Liver (tissue), 8 donors: ENCODE measurements at regions not wholly inside any gene's neighbourhood (a gene's known extent, or its start where the extent isn't known, plus 50 kb on each side); places are given as distances from the start of the nearest gene placed in this dataset.

Experiments used
- DNase-seq: peaks from one replicate; pipeline ENCODE4 v3.0.0-alpha.2; 2017; ENCODE audit warnings: low spot score
- H3K27ac ChIP-seq, 2 donors: one replicate each; pipeline ENCODE4 v1.7.0; 2013; ENCODE audit warnings: inconsistent platforms in 2 of 2, low read length in 2 of 2, control low read depth in 1 of 2, low read depth in 1 of 2, mild to moderate bottlenecking in 1 of 2
- H3K27me3 ChIP-seq, 4 donors: one replicate each; pipeline versions ENCODE4 v1.6.1 to v1.7.0; 2013; ENCODE audit warnings: low read length in 3 of 4, inconsistent platforms in 1 of 4, mild to moderate bottlenecking in 1 of 4, moderate library complexity in 1 of 4; ENCODE audit not compliant: control insufficient read depth in 4 of 4, insufficient read depth in 4 of 4
- H3K36me3 ChIP-seq, 4 donors: one replicate each; pipeline versions ENCODE4 v1.6.1 to v1.7.0; 2013; ENCODE audit warnings: low read length in 3 of 4, mild to moderate bottlenecking in 3 of 4, low read depth in 1 of 4, moderate library complexity in 1 of 4; ENCODE audit not compliant: control insufficient read depth in 4 of 4, insufficient read depth in 3 of 4
- H3K4me1 ChIP-seq, 4 donors: one replicate each; pipeline versions ENCODE4 v1.6.1 to v1.7.0; 2013; ENCODE audit warnings: low read length in 3 of 4, mild to moderate bottlenecking in 3 of 4, moderate library complexity in 1 of 4; ENCODE audit not compliant: control insufficient read depth in 4 of 4, insufficient read depth in 4 of 4
- H3K4me3 ChIP-seq, 3 donors: one replicate each; pipeline versions ENCODE4 v1.6.1 to v1.7.0; 2013; ENCODE audit warnings: low read length in 3 of 3, control low read depth in 1 of 3, low read depth in 1 of 3, mild to moderate bottlenecking in 1 of 3
- H3K9ac ChIP-seq, 2 donors: one replicate each; pipeline ENCODE4 v1.7.0; 2013; ENCODE audit warnings: low read length in 2 of 2, mild to moderate bottlenecking in 2 of 2, moderate library complexity in 2 of 2, control low read depth in 1 of 2, low read depth in 1 of 2
- H3K9me3 ChIP-seq, 4 donors: one replicate each; pipeline versions ENCODE4 v1.6.1 to v1.7.0; 2013; ENCODE audit warnings: low read length in 3 of 4; ENCODE audit not compliant: control insufficient read depth in 4 of 4
- EGR1 ChIP-seq, 2 donors: IDR thresholded peaks; 2 replicates each; pipeline ENCODE4 v1.6.1; 2016 to 2018; ENCODE audit warnings: antibody characterized with exemption in 2 of 2, low read depth in 2 of 2
- FOXA1 ChIP-seq: IDR thresholded peaks from 2 replicates; pipeline ENCODE4 v1.6.1; 2016; ENCODE audit warnings: antibody characterized with exemption
- FOXA2 ChIP-seq: IDR thresholded peaks from 2 replicates; pipeline ENCODE4 v1.6.1; 2016; ENCODE audit warnings: antibody characterized with exemption
- GABPA ChIP-seq, 2 donors: IDR thresholded peaks in 1 of 2; conservative IDR thresholded peaks in 1 of 2; 2 replicates each; pipeline ENCODE4 v1.6.1; 2016; ENCODE audit warnings: antibody characterized with exemption in 2 of 2, mild to moderate bottlenecking in 1 of 2, moderate library complexity in 1 of 2
- HNF4A ChIP-seq, 2 donors: conservative IDR thresholded peaks; 2 replicates each; pipeline ENCODE4 v1.6.1; 2016; ENCODE audit warnings: antibody characterized with exemption in 2 of 2, mild to moderate bottlenecking in 2 of 2
- HNF4G ChIP-seq: IDR thresholded peaks from 2 replicates; pipeline ENCODE4 v1.6.1; 2016; ENCODE audit warnings: antibody characterized with exemption
- JUND ChIP-seq, 2 donors: IDR thresholded peaks; 2 replicates each; pipeline ENCODE4 v1.6.1; 2016; ENCODE audit warnings: antibody characterized with exemption in 2 of 2
- NR2F2 ChIP-seq: IDR thresholded peaks from 2 replicates; pipeline ENCODE4 v1.6.1; 2016; ENCODE audit warnings: antibody characterized with exemption
- RAD21 ChIP-seq, 2 donors: IDR thresholded peaks; 2 replicates each; pipeline ENCODE4 v1.6.1; 2016; ENCODE audit warnings: antibody characterized with exemption in 2 of 2, mild to moderate bottlenecking in 2 of 2
- RXRA ChIP-seq, 2 donors: IDR thresholded peaks; 2 replicates each; pipeline ENCODE4 v1.6.1; 2017 to 2018; ENCODE audit warnings: antibody characterized with exemption in 2 of 2, mild to moderate bottlenecking in 1 of 2
- SP1 ChIP-seq: IDR thresholded peaks from 2 replicates; pipeline ENCODE4 v1.6.1; 2018; ENCODE audit warnings: antibody characterized with exemption, mild to moderate bottlenecking
- TAF1 ChIP-seq: conservative IDR thresholded peaks from 2 replicates; pipeline ENCODE4 v1.6.1; 2016; ENCODE audit warnings: antibody characterized with exemption, mild to moderate bottlenecking
- WGBS: extraction: QIAGEN DNeasy Blood & Tissue Kit; methylation state at CpG from one replicate; pipeline ENCODE4 v1.1.7; 2013; 5-methylcytosine and 5-hydroxymethylcytosine counted together
- TF ChIP-seq, protein P1 (sequence below): IDR thresholded peaks from 2 replicates; pipeline ENCODE4 v1.6.1; 2016; ENCODE audit warnings: antibody characterized with exemption
- TF ChIP-seq, protein P2 (sequence below): IDR thresholded peaks from 2 replicates; pipeline ENCODE4 v1.6.1; 2016; ENCODE audit warnings: antibody characterized with exemption, mild to moderate bottlenecking
- TF ChIP-seq, protein P3 (sequence below): IDR thresholded peaks from 2 replicates; pipeline ENCODE4 v1.6.1; 2016; ENCODE audit warnings: antibody characterized with exemption
- TF ChIP-seq, protein P4 (sequence below): IDR thresholded peaks from 2 replicates; pipeline ENCODE4 v1.6.1; 2016; ENCODE audit warnings: antibody characterized with exemption
- TF ChIP-seq, protein P5 (sequence below): fragments of 150-350 bp; IDR thresholded peaks from 2 replicates; pipeline ENCODE4 v1.5.1; 2017; ENCODE audit warnings: improper control_type of control experiment, low read depth, low read length; ENCODE audit not compliant: missing input control
- donor health status: healthy.
- donor health status: healthy.
- donor health status: healthy.
- donor health status: healthy.
- donor health status: healthy.

DNA sequence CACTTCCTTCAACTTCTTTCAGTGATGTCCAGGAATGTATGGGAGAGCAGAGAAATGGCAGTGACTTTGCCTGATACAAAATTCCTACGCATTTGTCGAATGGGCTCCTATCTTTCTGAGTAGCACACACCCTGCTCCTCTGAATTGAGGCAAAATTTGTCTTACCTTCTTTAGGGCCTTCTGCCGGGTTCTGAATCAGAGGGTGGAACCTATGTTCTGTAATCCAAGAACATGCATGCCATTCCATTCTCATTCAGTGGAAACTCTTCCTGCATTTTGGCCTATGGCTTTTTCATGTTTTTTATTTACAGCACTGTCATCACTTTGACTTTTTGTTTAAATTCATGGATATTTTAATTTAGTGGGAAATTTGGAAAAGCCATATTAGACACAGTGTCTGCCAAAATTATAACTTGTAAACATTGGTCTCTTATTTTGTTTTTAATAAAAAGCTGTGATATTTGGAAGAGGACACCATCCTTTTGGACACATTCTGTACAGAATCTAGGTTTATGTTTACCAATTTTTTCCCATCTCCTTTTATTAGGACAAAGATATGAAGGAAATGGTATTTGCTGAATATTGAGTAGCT is 402.2 kb upstream of the FAR2 start:
- Histone ChIP-seq H3K36me3 (no peaks in the 10 kb centered on the region), H3K4me1 (no peaks in the 10 kb centered on the region), H3K9ac (no peak overlapping the region), H3K9me3 (no peaks in the 10 kb centered on the region), H3K4me3 (no peak overlapping the region), H3K27me3 (no peaks in the 10 kb centered on the region), H3K27ac (no peak overlapping the region)
- no peak for TF ChIP-seq RAD21 (IDR thresholded peaks at IDR 0.05)
- TF ChIP-seq, protein P1, sequence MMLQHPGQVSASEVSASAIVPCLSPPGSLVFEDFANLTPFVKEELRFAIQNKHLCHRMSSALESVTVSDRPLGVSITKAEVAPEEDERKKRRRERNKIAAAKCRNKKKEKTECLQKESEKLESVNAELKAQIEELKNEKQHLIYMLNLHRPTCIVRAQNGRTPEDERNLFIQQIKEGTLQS: no peak
- TF ChIP-seq, protein P2, sequence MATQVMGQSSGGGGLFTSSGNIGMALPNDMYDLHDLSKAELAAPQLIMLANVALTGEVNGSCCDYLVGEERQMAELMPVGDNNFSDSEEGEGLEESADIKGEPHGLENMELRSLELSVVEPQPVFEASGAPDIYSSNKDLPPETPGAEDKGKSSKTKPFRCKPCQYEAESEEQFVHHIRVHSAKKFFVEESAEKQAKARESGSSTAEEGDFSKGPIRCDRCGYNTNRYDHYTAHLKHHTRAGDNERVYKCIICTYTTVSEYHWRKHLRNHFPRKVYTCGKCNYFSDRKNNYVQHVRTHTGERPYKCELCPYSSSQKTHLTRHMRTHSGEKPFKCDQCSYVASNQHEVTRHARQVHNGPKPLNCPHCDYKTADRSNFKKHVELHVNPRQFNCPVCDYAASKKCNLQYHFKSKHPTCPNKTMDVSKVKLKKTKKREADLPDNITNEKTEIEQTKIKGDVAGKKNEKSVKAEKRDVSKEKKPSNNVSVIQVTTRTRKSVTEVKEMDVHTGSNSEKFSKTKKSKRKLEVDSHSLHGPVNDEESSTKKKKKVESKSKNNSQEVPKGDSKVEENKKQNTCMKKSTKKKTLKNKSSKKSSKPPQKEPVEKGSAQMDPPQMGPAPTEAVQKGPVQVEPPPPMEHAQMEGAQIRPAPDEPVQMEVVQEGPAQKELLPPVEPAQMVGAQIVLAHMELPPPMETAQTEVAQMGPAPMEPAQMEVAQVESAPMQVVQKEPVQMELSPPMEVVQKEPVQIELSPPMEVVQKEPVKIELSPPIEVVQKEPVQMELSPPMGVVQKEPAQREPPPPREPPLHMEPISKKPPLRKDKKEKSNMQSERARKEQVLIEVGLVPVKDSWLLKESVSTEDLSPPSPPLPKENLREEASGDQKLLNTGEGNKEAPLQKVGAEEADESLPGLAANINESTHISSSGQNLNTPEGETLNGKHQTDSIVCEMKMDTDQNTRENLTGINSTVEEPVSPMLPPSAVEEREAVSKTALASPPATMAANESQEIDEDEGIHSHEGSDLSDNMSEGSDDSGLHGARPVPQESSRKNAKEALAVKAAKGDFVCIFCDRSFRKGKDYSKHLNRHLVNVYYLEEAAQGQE: no peak
- no peak for TF ChIP-seq NR2F2
- TF ChIP-seq, protein P3, sequence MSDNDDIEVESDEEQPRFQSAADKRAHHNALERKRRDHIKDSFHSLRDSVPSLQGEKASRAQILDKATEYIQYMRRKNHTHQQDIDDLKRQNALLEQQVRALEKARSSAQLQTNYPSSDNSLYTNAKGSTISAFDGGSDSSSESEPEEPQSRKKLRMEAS: no peak
- no peak for TF ChIP-seq HNF4A (conservative IDR thresholded peaks at IDR 0.05)
- TF ChIP-seq TAF1: no peak
- no peak for TF ChIP-seq RXRA (IDR thresholded peaks at IDR 0.05)
- TF ChIP-seq FOXA1: no peak
- TF ChIP-seq HNF4G: no peak
- TF ChIP-seq SP1: no peak
- no peak for TF ChIP-seq FOXA2
- TF ChIP-seq GABPA (IDR thresholded peaks at IDR 0.05 in 1 of 2, conservative IDR thresholded peaks at IDR 0.05 in 1 of 2): no peak
- TF ChIP-seq EGR1 (IDR thresholded peaks at IDR 0.05; ENCODE audit: low read depth in 2 of 2): no peak
- TF ChIP-seq, protein P4, sequence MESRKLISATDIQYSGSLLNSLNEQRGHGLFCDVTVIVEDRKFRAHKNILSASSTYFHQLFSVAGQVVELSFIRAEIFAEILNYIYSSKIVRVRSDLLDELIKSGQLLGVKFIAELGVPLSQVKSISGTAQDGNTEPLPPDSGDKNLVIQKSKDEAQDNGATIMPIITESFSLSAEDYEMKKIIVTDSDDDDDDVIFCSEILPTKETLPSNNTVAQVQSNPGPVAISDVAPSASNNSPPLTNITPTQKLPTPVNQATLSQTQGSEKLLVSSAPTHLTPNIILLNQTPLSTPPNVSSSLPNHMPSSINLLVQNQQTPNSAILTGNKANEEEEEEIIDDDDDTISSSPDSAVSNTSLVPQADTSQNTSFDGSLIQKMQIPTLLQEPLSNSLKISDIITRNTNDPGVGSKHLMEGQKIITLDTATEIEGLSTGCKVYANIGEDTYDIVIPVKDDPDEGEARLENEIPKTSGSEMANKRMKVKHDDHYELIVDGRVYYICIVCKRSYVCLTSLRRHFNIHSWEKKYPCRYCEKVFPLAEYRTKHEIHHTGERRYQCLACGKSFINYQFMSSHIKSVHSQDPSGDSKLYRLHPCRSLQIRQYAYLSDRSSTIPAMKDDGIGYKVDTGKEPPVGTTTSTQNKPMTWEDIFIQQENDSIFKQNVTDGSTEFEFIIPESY: no peak
- TF ChIP-seq JUND (IDR thresholded peaks at IDR 0.05): no peak
- TF ChIP-seq, protein P5, sequence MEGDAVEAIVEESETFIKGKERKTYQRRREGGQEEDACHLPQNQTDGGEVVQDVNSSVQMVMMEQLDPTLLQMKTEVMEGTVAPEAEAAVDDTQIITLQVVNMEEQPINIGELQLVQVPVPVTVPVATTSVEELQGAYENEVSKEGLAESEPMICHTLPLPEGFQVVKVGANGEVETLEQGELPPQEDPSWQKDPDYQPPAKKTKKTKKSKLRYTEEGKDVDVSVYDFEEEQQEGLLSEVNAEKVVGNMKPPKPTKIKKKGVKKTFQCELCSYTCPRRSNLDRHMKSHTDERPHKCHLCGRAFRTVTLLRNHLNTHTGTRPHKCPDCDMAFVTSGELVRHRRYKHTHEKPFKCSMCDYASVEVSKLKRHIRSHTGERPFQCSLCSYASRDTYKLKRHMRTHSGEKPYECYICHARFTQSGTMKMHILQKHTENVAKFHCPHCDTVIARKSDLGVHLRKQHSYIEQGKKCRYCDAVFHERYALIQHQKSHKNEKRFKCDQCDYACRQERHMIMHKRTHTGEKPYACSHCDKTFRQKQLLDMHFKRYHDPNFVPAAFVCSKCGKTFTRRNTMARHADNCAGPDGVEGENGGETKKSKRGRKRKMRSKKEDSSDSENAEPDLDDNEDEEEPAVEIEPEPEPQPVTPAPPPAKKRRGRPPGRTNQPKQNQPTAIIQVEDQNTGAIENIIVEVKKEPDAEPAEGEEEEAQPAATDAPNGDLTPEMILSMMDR: no peak
- no peak for DNase-seq
- WGBS: 87% methylated on average over 3 of the region's 3 CpGs
